ENCODE measurements at regions not wholly inside any gene's neighbourhood (a gene's known extent, or its start where the extent isn't known, plus 50 kb on each side); places are given as distances from the start of the nearest gene placed in this dataset.

DNA sequence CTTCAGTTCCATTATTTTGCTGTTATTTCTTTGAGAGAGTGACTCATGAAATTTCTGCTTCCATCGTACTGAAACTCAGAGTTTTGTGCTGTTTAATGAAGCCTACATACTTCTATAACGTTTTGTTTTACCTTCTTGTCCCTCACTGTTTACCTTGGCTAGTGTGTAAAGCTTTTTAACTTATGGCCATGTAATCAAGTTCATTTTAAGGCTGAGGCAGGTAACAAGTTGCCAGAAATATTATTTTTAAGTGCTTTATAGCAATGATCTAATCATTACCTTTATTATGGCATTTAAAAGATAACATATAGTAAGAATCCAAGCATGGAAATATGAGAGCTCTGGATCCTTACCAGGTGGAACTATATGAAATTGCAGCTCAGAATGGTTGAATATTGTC lies 102.3 kb upstream of the FAT1 start:
- TF ChIP-seq, protein P1, sequence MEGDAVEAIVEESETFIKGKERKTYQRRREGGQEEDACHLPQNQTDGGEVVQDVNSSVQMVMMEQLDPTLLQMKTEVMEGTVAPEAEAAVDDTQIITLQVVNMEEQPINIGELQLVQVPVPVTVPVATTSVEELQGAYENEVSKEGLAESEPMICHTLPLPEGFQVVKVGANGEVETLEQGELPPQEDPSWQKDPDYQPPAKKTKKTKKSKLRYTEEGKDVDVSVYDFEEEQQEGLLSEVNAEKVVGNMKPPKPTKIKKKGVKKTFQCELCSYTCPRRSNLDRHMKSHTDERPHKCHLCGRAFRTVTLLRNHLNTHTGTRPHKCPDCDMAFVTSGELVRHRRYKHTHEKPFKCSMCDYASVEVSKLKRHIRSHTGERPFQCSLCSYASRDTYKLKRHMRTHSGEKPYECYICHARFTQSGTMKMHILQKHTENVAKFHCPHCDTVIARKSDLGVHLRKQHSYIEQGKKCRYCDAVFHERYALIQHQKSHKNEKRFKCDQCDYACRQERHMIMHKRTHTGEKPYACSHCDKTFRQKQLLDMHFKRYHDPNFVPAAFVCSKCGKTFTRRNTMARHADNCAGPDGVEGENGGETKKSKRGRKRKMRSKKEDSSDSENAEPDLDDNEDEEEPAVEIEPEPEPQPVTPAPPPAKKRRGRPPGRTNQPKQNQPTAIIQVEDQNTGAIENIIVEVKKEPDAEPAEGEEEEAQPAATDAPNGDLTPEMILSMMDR (conservative IDR thresholded peaks at IDR 0.05; ENCODE audit: low read depth) = no peak
- H3K27ac ChIP-seq = no peak overlapping the region
- ChIA-PET POLR2A (ENCODE audit: low non-redundant PET) (no interaction called here), CTCF (no interaction called here)
- DNase-seq (ENCODE audit: low spot score) = no peak

DNA sequence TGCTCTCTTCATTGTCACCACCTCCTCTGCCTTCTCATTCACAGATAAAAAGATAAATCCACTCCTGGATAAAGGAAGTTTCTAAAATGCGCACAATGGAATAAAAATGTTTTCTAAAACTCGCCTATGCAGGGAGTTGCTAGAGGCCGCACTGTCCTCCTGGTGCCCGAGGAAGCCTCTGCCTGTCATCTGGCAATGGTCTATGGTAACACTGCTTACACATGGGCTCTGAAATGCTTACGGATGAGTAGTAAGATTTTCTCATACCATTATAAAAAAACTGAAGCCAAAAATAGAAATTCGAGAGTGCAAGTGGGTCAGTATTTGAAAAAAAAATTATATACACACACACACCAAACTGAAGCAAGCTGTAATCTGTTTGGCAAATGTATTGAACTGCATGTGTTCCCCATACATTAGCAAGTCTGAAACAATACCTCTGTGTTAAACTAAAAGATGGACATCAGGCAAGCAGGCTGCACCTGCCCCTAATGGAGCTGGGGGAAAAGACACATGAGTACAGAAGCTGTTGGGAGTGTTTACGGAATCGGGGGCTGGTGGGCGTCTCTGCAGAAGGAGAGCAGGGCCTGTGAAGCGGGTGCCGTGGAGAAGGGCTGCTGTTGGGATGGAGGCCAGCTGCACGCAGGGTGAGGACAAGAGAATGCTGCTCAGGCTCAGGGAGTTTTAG lies 103.3 kb upstream of the FAT1 start:
- no peak for DNase-seq (ENCODE audit: low spot score)
- ChIA-PET POLR2A (ENCODE audit: low non-redundant PET) (no interaction called here), CTCF (interaction anchor here (0.7 kb wide), 1 partner anchor 90 kb away, joined by 3 read pairs; no protein-coding TSS in a partner anchor)
- TF ChIP-seq, protein P1 (conservative IDR thresholded peaks at IDR 0.05; ENCODE audit: low read depth) = no peak
- no peak overlapping the region for H3K27ac ChIP-seq

DNA sequence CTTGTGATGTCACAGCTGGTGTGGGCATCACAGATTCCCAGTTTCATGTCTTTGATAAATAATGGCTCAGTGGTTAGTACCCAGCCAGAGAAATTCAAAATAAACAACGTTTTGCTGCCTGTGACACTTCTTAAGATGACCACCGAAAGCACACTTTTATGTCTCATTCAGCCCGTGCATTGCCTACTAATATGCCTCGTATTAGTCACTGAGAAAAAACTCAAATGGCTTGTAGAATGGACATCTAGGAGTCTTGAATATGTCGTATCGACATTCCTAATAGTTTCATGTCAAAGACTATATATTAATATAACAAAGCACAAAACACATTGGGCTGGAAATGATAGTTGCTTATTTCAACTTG lies 103.9 kb upstream of the FAT1 start:
- no peak overlapping the region for H3K27ac ChIP-seq
- ChIA-PET CTCF (interaction anchor here (0.7 kb wide), 1 partner anchor 90 kb away, joined by 3 read pairs; no protein-coding TSS in a partner anchor), POLR2A (ENCODE audit: low non-redundant PET) (no interaction called here)
- TF ChIP-seq, protein P1 (conservative IDR thresholded peaks at IDR 0.05; ENCODE audit: low read depth) = no peak
- no peak for DNase-seq (ENCODE audit: low spot score)

DNA sequence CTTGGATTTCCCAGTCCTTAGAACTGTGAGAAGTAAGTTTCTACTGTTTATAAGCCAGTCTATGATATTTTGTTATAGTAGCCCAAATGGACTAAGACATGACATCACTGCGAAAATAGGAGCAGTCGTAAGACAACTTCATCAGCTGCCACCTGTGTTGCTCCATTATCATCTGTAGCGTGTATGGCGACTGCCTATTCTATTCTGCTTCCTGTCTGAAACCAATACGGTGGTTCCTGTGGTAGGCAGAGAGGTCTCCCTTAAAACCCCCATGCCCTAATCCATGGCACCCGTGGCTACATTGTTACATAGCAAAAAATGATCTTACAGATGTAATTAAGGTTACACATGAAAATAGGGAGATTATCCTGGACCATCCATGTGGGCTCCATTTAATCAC lies 105.4 kb upstream of the FAT1 start:
- ChIA-PET CTCF (interaction anchor here (0.5 kb wide), 1 partner anchor 59 kb away, joined by 5 read pairs; no protein-coding TSS in a partner anchor), POLR2A (ENCODE audit: low non-redundant PET) (no interaction called here)
- no peak for DNase-seq (ENCODE audit: low spot score)
- TF ChIP-seq, protein P1 (conservative IDR thresholded peaks at IDR 0.05; ENCODE audit: low read depth) = no peak
- H3K27ac ChIP-seq = no peak overlapping the region

DNA sequence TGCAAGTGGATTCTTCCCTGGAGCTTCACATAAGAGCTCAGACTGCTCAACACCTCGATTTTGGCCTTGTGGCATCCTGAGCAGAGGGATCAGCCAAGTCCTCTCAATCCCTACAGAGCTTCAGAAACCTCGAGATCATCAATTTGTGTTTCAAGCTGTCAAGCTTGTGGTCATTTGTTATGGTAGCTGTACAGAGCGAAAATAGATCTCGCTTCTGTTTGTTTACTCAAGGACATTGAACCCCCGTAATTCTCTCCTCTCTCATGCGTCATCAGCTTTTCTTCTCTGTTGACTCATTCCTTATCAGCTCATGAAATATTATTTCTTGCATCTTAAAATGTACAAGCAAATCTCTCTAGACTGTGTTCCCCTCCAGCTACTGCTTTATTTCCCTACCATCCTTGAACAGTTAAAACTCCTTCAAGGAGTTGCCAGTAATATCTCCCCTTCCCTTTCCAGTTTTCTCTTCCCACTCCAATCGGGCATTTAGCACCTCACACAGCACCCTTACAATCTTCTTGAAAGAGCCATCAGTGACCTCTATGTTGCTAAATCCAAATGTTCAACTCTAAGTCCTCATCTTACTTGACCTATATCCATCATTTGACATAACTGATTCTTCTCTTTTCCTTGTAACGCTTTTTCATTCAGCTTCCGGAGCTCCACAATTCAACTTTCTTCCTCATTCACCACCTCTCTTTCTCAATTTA lies 106.2 kb upstream of the FAT1 start:
- TF ChIP-seq, protein P1 (conservative IDR thresholded peaks at IDR 0.05; ENCODE audit: low read depth) = no peak
- no peak overlapping the region for H3K27ac ChIP-seq
- no peak for DNase-seq (ENCODE audit: low spot score)
- ChIA-PET CTCF (no interaction called here), POLR2A (ENCODE audit: low non-redundant PET) (no interaction called here)

DNA sequence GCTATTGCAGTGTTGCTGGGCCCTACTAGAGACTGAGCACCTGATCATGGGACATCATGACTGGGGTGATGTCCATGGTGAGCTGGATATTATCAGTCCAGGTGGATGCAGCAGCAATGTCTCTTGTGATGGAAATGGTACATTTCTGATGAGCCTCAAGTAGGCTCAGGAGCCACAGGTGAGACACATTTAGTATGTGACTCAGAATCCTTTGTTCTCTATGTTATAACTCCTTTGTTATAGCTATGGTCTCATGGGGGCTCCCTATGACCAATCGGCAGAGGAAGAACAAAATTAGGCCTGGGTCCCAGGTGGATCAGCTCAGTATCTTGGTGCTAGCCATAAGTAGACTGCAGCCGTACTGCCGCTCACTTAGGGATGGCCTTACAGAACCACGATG lies 107.9 kb upstream of the FAT1 start:
- H3K27ac ChIP-seq = no peak overlapping the region
- CTCF ChIA-PET = interaction anchor here (0.6 kb wide), 1 partner anchor 54 kb away, joined by 3 read pairs; no protein-coding TSS in a partner anchor
- TF ChIP-seq, protein P1 (conservative IDR thresholded peaks at IDR 0.05; ENCODE audit: low read depth) = no peak
- POLR2A ChIA-PET (ENCODE audit: low non-redundant PET) = no interaction called here
- no peak for DNase-seq (ENCODE audit: low spot score)

Data from RWPE1 (cell line).